ENCODE measurements at regions not wholly inside any gene's neighbourhood (a gene's known extent, or its start where the extent isn't known, plus 50 kb on each side); places are given as distances from the start of the nearest gene placed in this dataset.

- no peaks in the 10 kb centered on the region for H3K27me3 ChIP-seq (ENCODE audit: control insufficient read depth in 2 of 2, insufficient read depth in 2 of 2, low read length in 2 of 2)
- H3K27ac ChIP-seq (ENCODE audit: low read depth in 2 of 2, low read length in 2 of 2): no peak overlapping the region
- H3K9me3 ChIP-seq (ENCODE audit: control insufficient read depth in 2 of 2, low read length in 2 of 2): no peaks in the 10 kb centered on the region
- H3K4me1 ChIP-seq (ENCODE audit: control insufficient read depth in 2 of 2, insufficient read depth in 2 of 2, low read length in 2 of 2): no peaks in the 10 kb centered on the region
- H3K36me3 ChIP-seq (ENCODE audit: control insufficient read depth in 2 of 2, insufficient read depth in 2 of 2, low read length in 2 of 2): no peaks in the 10 kb centered on the region
- H3K9ac ChIP-seq (ENCODE audit: low read depth in 1 of 2, low read length in 2 of 2): no peak overlapping the region
- no peak overlapping the region for H3K4me3 ChIP-seq (ENCODE audit: low read length in 2 of 2)
These were observed 268.2 kb downstream of the ZNF608 start for GRCh38 chr5:124478264-124478663.

GRCh38 chr5:124477577-124477976 is 268.9 kb downstream of the ZNF608 start:
- no peaks in the 10 kb centered on the region for H3K36me3 ChIP-seq (ENCODE audit: control insufficient read depth in 2 of 2, insufficient read depth in 2 of 2, low read length in 2 of 2)
- no peak overlapping the region for H3K27ac ChIP-seq (ENCODE audit: low read depth in 2 of 2, low read length in 2 of 2)
- H3K4me1 ChIP-seq (ENCODE audit: control insufficient read depth in 2 of 2, insufficient read depth in 2 of 2, low read length in 2 of 2): no peaks in the 10 kb centered on the region
- no peak overlapping the region for H3K4me3 ChIP-seq (ENCODE audit: low read length in 2 of 2)
- no peak overlapping the region for H3K9ac ChIP-seq (ENCODE audit: low read depth in 1 of 2, low read length in 2 of 2)
- H3K9me3 ChIP-seq (ENCODE audit: control insufficient read depth in 2 of 2, low read length in 2 of 2): no peaks in the 10 kb centered on the region
- H3K27me3 ChIP-seq (ENCODE audit: control insufficient read depth in 2 of 2, insufficient read depth in 2 of 2, low read length in 2 of 2): no peaks in the 10 kb centered on the region

- Histone ChIP-seq H3K4me3 (ENCODE audit: low read length in 2 of 2) (no peak overlapping the region), H3K4me1 (ENCODE audit: control insufficient read depth in 2 of 2, insufficient read depth in 2 of 2, low read length in 2 of 2) (no peaks in the 10 kb centered on the region), H3K36me3 (ENCODE audit: control insufficient read depth in 2 of 2, insufficient read depth in 2 of 2, low read length in 2 of 2) (no peaks in the 10 kb centered on the region), H3K9me3 (ENCODE audit: control insufficient read depth in 2 of 2, low read length in 2 of 2) (no peaks in the 10 kb centered on the region), H3K27me3 (ENCODE audit: control insufficient read depth in 2 of 2, insufficient read depth in 2 of 2, low read length in 2 of 2) (no peaks in the 10 kb centered on the region), H3K9ac (ENCODE audit: low read depth in 1 of 2, low read length in 2 of 2) (no peak overlapping the region), H3K27ac (ENCODE audit: low read depth in 2 of 2, low read length in 2 of 2) (no peak overlapping the region)
These were observed 269.4 kb downstream of the ZNF608 start for GRCh38 chr5:124477062-124477461.

GRCh38 chr5:124474528-124475215 is 271.8 kb downstream of the ZNF608 start:
- no peaks in the 10 kb centered on the region for H3K4me1 ChIP-seq (ENCODE audit: control insufficient read depth in 2 of 2, insufficient read depth in 2 of 2, low read length in 2 of 2)
- H3K27me3 ChIP-seq (ENCODE audit: control insufficient read depth in 2 of 2, insufficient read depth in 2 of 2, low read length in 2 of 2): no peaks in the 10 kb centered on the region
- H3K9ac ChIP-seq (ENCODE audit: low read depth in 1 of 2, low read length in 2 of 2): no peak overlapping the region
- no peak overlapping the region for H3K27ac ChIP-seq (ENCODE audit: low read depth in 2 of 2, low read length in 2 of 2)
- H3K9me3 ChIP-seq (ENCODE audit: control insufficient read depth in 2 of 2, low read length in 2 of 2): no peaks in the 10 kb centered on the region
- H3K36me3 ChIP-seq (ENCODE audit: control insufficient read depth in 2 of 2, insufficient read depth in 2 of 2, low read length in 2 of 2): no peaks in the 10 kb centered on the region
- H3K4me3 ChIP-seq (ENCODE audit: low read length in 2 of 2): no peak overlapping the region

- Histone ChIP-seq H3K27ac (ENCODE audit: low read depth in 2 of 2, low read length in 2 of 2) (no peak overlapping the region), H3K4me1 (ENCODE audit: control insufficient read depth in 2 of 2, insufficient read depth in 2 of 2, low read length in 2 of 2) (no peaks in the 10 kb centered on the region), H3K9ac (ENCODE audit: low read depth in 1 of 2, low read length in 2 of 2) (no peak overlapping the region), H3K36me3 (ENCODE audit: control insufficient read depth in 2 of 2, insufficient read depth in 2 of 2, low read length in 2 of 2) (no peaks in the 10 kb centered on the region), H3K4me3 (ENCODE audit: low read length in 2 of 2) (no peak overlapping the region), H3K27me3 (ENCODE audit: control insufficient read depth in 2 of 2, insufficient read depth in 2 of 2, low read length in 2 of 2) (no peaks in the 10 kb centered on the region), H3K9me3 (ENCODE audit: control insufficient read depth in 2 of 2, low read length in 2 of 2) (no peaks in the 10 kb centered on the region)
These were observed 277.6 kb downstream of the ZNF608 start for GRCh38 chr5:124468671-124469411.

- Histone ChIP-seq H3K9ac (ENCODE audit: low read depth in 1 of 2, low read length in 2 of 2) (no peak overlapping the region), H3K4me1 (ENCODE audit: control insufficient read depth in 2 of 2, insufficient read depth in 2 of 2, low read length in 2 of 2) (no peaks in the 10 kb centered on the region)
These were observed 278.7 kb downstream of the ZNF608 start for GRCh38 chr5:124467745-124468144.

GRCh38 chr5:124466011-124466410 is 280.4 kb downstream of the ZNF608 start:
- no peak overlapping the region for H3K9ac ChIP-seq (ENCODE audit: low read depth in 1 of 2, low read length in 2 of 2)
- H3K4me3 ChIP-seq (ENCODE audit: low read length in 2 of 2): no peak overlapping the region
- no peaks in the 10 kb centered on the region for H3K4me1 ChIP-seq (ENCODE audit: control insufficient read depth in 2 of 2, insufficient read depth in 2 of 2, low read length in 2 of 2)
- no peaks in the 10 kb centered on the region for H3K36me3 ChIP-seq (ENCODE audit: control insufficient read depth in 2 of 2, insufficient read depth in 2 of 2, low read length in 2 of 2)
- H3K27ac ChIP-seq (ENCODE audit: low read depth in 2 of 2, low read length in 2 of 2): no peak overlapping the region
- H3K27me3 ChIP-seq (ENCODE audit: control insufficient read depth in 2 of 2, insufficient read depth in 2 of 2, low read length in 2 of 2): no peaks in the 10 kb centered on the region
- H3K9me3 ChIP-seq (ENCODE audit: control insufficient read depth in 2 of 2, low read length in 2 of 2): no peaks in the 10 kb centered on the region

More at GRCh38 chr5:124467745-124468144, 278.7 kb downstream of the ZNF608 start:
- Histone ChIP-seq H3K36me3 (ENCODE audit: control insufficient read depth in 2 of 2, insufficient read depth in 2 of 2, low read length in 2 of 2) (no peaks in the 10 kb centered on the region), H3K4me3 (ENCODE audit: low read length in 2 of 2) (no peak overlapping the region), H3K9me3 (ENCODE audit: control insufficient read depth in 2 of 2, low read length in 2 of 2) (no peaks in the 10 kb centered on the region), H3K27me3 (ENCODE audit: control insufficient read depth in 2 of 2, insufficient read depth in 2 of 2, low read length in 2 of 2) (no peaks in the 10 kb centered on the region), H3K27ac (ENCODE audit: low read depth in 2 of 2, low read length in 2 of 2) (no peak overlapping the region)

GRCh38 chr5:124463851-124464250 is 282.6 kb downstream of the ZNF608 start:
- H3K4me1 ChIP-seq (ENCODE audit: control insufficient read depth in 2 of 2, insufficient read depth in 2 of 2, low read length in 2 of 2): no peaks in the 10 kb centered on the region
- no peaks in the 10 kb centered on the region for H3K27me3 ChIP-seq (ENCODE audit: control insufficient read depth in 2 of 2, insufficient read depth in 2 of 2, low read length in 2 of 2)
- H3K9ac ChIP-seq (ENCODE audit: low read depth in 1 of 2, low read length in 2 of 2): no peak overlapping the region
- no peak overlapping the region for H3K27ac ChIP-seq (ENCODE audit: low read depth in 2 of 2, low read length in 2 of 2)
- H3K4me3 ChIP-seq (ENCODE audit: low read length in 2 of 2): no peak overlapping the region
- no peaks in the 10 kb centered on the region for H3K9me3 ChIP-seq (ENCODE audit: control insufficient read depth in 2 of 2, low read length in 2 of 2)
- H3K36me3 ChIP-seq (ENCODE audit: control insufficient read depth in 2 of 2, insufficient read depth in 2 of 2, low read length in 2 of 2): no peaks in the 10 kb centered on the region

- no peaks in the 10 kb centered on the region for H3K4me1 ChIP-seq (ENCODE audit: control insufficient read depth in 2 of 2, insufficient read depth in 2 of 2, low read length in 2 of 2)
- no peaks in the 10 kb centered on the region for H3K9me3 ChIP-seq (ENCODE audit: control insufficient read depth in 2 of 2, low read length in 2 of 2)
- H3K36me3 ChIP-seq (ENCODE audit: control insufficient read depth in 2 of 2, insufficient read depth in 2 of 2, low read length in 2 of 2): no peaks in the 10 kb centered on the region
- no peaks in the 10 kb centered on the region for H3K27me3 ChIP-seq (ENCODE audit: control insufficient read depth in 2 of 2, insufficient read depth in 2 of 2, low read length in 2 of 2)
- no peak overlapping the region for H3K4me3 ChIP-seq (ENCODE audit: low read length in 2 of 2)
- H3K27ac ChIP-seq (ENCODE audit: low read depth in 2 of 2, low read length in 2 of 2): no peak overlapping the region
- H3K9ac ChIP-seq (ENCODE audit: low read depth in 1 of 2, low read length in 2 of 2): no peak overlapping the region
These were observed 283.7 kb downstream of the ZNF608 start for GRCh38 chr5:124462751-124463150.

- Histone ChIP-seq H3K27ac (ENCODE audit: low read depth in 2 of 2, low read length in 2 of 2) (no peak overlapping the region), H3K4me1 (ENCODE audit: control insufficient read depth in 2 of 2, insufficient read depth in 2 of 2, low read length in 2 of 2) (no peaks in the 10 kb centered on the region), H3K9ac (ENCODE audit: low read depth in 1 of 2, low read length in 2 of 2) (no peak overlapping the region), H3K9me3 (ENCODE audit: control insufficient read depth in 2 of 2, low read length in 2 of 2) (no peaks in the 10 kb centered on the region), H3K27me3 (ENCODE audit: control insufficient read depth in 2 of 2, insufficient read depth in 2 of 2, low read length in 2 of 2) (no peaks in the 10 kb centered on the region), H3K4me3 (ENCODE audit: low read length in 2 of 2) (no peak overlapping the region), H3K36me3 (ENCODE audit: control insufficient read depth in 2 of 2, insufficient read depth in 2 of 2, low read length in 2 of 2) (no peaks in the 10 kb centered on the region)
These were observed 284.5 kb downstream of the ZNF608 start for GRCh38 chr5:124461941-124462340.

Measured in mucosa of rectum (tissue), 2 donors.